DOHH2 (cell line): ENCODE measurements at regions not wholly inside any gene's neighbourhood (a gene's known extent, or its start where the extent isn't known, plus 50 kb on each side); places are given as distances from the start of the nearest gene placed in this dataset.

Experiments used
- CTCF ChIP-seq: fragments of 200-600 bp; sonication (generic); IDR thresholded peaks from one replicate; pipeline ENCODE4 v1.5.1; 2014; ENCODE audit warnings: antibody characterized with exemption, mild to moderate bottlenecking, low read depth, low read length; ENCODE audit not compliant: poor library complexity, severe bottlenecking
- EZH2phosphoT487 ChIP-seq: fragments of 200-600 bp; sonication (generic); IDR thresholded peaks from 2 replicates; pipeline ENCODE4 v1.6.1; 2017; ENCODE audit warnings: borderline replicate concordance, mild to moderate bottlenecking, antibody characterized with exemption, low read length, moderate library complexity, mixed read lengths

GRCh38 chr14:56023661-56024081 is 94.5 kb upstream of the PELI2 start:
- TF ChIP-seq CTCF (no peak), EZH2phosphoT487 (no peak)
